ENCODE measurements at regions not wholly inside any gene's neighbourhood (a gene's known extent, or its start where the extent isn't known, plus 50 kb on each side); places are given as distances from the start of the nearest gene placed in this dataset.

- TF ChIP-seq CTCF (conservative IDR thresholded peaks at IDR 0.05; ENCODE audit: low read length) (no peak), EZH2phosphoT487 (IDR thresholded peaks at IDR 0.05; ENCODE audit: borderline replicate concordance, low read depth, low read length) (no peak)
These were observed 85.4 kb upstream of the RALY start for GRCh38 chr20:33908336-33908735.

Data from OCI-LY7 (cell line).